ENCODE measurements at regions not wholly inside any gene's neighbourhood (a gene's known extent, or its start where the extent isn't known, plus 50 kb on each side); places are given as distances from the start of the nearest gene placed in this dataset.

- TF ChIP-seq, protein P1, sequence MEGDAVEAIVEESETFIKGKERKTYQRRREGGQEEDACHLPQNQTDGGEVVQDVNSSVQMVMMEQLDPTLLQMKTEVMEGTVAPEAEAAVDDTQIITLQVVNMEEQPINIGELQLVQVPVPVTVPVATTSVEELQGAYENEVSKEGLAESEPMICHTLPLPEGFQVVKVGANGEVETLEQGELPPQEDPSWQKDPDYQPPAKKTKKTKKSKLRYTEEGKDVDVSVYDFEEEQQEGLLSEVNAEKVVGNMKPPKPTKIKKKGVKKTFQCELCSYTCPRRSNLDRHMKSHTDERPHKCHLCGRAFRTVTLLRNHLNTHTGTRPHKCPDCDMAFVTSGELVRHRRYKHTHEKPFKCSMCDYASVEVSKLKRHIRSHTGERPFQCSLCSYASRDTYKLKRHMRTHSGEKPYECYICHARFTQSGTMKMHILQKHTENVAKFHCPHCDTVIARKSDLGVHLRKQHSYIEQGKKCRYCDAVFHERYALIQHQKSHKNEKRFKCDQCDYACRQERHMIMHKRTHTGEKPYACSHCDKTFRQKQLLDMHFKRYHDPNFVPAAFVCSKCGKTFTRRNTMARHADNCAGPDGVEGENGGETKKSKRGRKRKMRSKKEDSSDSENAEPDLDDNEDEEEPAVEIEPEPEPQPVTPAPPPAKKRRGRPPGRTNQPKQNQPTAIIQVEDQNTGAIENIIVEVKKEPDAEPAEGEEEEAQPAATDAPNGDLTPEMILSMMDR (conservative IDR thresholded peaks at IDR 0.05; ENCODE audit: low read depth in 2 of 2) = no peak
- no peak for TF ChIP-seq EZH2 (IDR thresholded peaks at IDR 0.05; ENCODE audit: low read depth, unreplicated experiment)
- TF ChIP-seq CREB1 (CRISPR knock-in tag; IDR thresholded peaks at IDR 0.05; ENCODE audit: low read depth) = no peak
- no peak for TF ChIP-seq STAT1 (IDR thresholded peaks at IDR 0.05; ENCODE audit: unreplicated experiment)
- no peak for TF ChIP-seq POLR2AphosphoS5 (IDR thresholded peaks at IDR 0.05; ENCODE audit: low read depth)
- TF ChIP-seq REST (IDR thresholded peaks at IDR 0.05; ENCODE audit: unreplicated experiment) = no peak
- no peak for TF ChIP-seq NANOG (IDR thresholded peaks at IDR 0.05; ENCODE audit: borderline replicate concordance)
- no peak for TF ChIP-seq ZNF114 (CRISPR knock-in tag; IDR thresholded peaks at IDR 0.05)
- no peak for TF ChIP-seq EZH2phosphoT487 (IDR thresholded peaks at IDR 0.05; ENCODE audit: unreplicated experiment)
- no peak for TF ChIP-seq ZNF331 (CRISPR knock-in tag; IDR thresholded peaks at IDR 0.05; ENCODE audit: low read depth)
- TF ChIP-seq ETS1 (IDR thresholded peaks at IDR 0.05) = no peak
These were observed 166.5 kb upstream of the SALL1 start for GRCh38 chr16:51317575-51317974.
